Lung microvascular endothelial cell (primary cell): ENCODE measurements at regions not wholly inside any gene's neighbourhood (a gene's known extent, or its start where the extent isn't known, plus 50 kb on each side); places are given as distances from the start of the nearest gene placed in this dataset.

Experiments
- DNase-seq, 2 donors: peaks; one replicate each; pipeline versions ENCODE4 v3.0.0 to v3.0.0-alpha.2; 2010; ENCODE audit warnings: low read depth in 2 of 2

DNA sequence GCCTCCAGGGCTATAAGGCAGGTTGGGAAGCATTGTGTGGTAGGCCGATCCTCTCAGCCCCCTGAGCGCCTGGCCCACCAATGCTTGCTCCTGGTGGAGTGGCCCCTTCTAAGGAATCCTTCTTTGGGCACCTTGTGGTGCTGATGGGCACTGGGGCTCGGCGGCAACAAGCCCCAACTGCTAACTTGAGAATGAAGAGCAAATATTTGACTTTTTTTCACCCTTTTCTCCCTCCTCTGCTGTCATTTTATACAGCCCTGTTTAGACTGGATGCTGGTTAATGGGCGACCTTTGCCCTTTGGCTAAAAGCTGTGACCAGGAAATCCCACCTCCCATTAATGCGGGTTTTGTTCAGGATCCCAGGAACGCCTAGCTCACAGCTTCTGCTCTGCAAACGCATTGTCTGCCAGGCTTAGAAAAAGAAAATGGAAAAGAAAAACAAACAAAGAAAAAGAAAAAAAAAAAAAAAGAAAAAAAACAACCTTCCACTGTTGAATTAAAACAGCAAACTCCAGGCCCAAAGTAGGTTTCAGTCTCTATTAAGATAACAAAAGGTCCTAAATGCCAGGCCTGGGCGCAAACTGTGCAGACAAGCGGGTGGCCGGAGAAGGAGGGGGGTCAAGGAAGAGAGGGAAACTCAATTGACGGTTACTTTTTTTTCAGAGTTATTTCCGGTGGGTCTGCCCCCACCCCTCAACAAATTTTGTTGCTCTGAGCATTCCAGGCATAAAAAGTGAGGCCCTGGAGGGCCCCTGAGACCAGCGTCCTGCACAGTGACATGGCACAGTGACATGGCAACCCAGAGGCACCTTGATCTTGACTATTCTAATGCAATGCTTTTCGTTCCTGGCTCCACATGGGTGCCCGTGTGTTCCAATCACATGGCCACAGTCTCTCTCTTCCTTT, 301.4 kb downstream of the MAF start:
- no peak for DNase-seq

DNA sequence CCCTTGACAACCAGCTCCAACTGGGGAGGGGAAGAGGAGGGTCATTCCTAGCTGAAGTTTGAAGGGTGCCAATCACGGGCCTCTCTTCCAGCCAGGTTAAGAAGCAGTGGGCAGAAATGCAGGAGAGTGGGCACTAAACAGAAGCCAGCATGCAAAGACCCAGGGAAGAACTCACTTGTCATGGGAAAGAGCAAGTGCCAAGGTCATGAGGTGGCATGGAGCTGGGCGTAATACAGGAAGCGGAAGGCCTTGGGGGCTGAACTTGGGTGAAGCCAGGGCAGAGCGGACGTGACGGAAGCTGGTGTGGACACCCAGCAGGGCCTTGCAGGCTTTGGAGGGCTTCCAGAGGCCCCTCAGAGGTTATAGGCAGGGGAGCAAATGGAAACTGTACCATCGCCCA, 302.1 kb downstream of the MAF start:
- no peak for DNase-seq

DNA sequence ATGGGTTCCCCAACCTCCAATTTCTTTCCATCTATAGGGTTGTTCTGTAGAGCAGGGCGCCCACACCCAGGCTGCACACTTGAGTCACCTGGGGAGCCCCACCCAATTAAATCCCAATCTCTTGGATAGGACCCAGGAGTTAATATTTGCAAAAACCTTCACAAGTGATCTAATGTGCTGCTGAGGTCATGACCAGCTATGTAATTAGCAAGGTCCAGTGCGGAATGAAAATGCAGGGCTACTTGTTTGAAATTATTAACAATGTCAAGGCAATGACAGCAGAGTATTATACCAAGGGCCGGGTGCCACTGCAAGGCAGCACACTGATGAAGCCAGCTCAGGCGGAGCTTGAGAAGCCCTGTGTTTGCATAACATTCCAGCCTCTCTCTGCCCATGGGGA, 302.7 kb downstream of the MAF start:
- DNase-seq: no peak

DNA sequence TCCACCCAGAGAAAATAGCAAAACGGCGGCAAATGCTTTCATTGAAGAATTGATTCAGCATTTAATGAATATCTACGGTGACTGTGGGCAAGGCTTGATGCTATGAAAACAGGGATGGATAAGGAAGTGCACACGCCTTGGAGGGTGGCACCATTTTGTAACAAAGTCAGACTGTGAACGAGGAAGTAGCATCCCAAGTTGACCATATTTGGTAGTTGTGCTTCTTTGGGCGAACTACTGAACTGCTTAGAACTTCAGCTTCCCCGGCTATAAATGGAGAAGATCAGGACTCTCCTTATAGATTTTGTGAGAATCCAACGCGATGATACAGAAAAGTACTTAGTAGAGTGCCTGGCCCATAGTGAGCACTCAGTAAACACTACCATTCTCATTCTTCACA, 303.2 kb downstream of the MAF start:
- no peak for DNase-seq

DNA sequence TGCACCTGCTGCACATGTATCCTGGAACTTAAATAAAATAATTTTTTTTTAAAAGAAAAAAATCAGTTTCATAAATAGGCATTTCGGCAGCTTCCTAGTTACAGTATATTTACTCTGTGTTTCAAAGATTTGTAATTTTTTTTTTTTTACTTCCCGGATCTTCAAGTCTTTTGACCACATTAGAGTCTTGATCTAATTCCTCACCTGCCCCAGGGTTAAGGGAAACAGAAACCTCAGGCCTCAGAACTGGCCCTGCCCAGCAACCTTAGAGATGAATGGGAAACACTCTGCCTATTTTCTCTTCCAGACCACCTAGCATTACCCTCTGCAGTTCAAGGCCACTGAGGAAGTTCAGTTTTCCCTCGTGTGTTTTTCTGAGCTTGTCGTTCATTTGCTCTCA, 304.0 kb downstream of the MAF start:
- DNase-seq: no peak

DNA sequence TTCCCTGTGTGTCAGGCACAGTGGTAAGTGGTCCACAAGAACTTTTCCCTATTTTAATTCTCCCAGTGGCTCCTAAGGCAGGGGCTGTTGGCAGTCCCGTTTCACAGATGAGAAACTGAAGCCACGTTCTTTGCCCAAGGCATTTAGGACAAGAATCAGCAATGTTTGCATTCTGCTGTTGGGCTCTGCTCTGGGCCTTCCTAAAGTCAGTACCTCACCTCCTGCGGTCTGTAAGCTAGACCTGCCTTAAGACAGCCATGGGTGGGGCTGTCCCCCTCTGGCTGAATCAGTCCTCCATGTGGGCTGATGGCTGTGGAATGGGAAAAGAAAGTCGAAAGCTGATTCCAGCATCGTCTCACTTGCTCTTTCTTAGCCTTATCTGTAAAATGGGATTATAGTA, 304.8 kb downstream of the MAF start:
- no peak for DNase-seq

DNA sequence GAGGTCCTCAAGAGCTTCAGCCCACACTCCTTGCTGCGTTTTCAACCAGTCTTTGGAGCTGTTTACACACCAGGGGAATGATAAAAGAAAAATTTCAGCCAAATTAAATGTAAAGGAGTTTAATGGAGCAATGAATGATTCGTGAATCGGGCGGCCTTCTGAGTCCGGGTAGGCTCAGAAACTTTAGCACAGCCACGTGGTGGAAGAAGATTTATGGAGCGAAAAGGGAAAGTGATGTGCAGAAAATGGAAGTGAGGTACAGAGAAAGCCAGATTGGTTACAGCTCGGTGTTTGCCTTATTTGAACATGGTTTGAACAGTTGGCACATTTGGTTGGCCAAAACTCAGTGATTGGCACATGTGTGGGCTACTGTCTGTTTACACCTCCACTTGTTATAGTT, 305.4 kb downstream of the MAF start:
- DNase-seq: no peak

DNA sequence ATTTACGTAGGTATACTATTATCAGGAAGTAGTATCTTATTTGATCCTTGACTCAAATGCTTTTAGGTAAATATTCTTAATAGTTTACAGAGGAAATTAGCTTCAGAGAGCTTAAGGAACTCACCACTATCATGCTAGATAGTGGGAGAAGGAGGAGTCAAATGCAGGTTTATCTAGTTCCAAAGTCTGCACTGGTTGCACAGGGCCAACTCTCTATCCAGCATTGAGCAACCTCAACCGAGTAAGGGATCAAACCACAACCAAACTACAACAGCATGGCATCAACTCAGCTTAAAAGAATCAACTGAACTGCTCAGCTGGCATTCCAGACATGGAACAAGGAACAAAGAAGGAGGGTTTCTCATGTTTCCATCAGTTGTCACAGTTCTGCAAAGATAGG, 306.0 kb downstream of the MAF start:
- DNase-seq: no peak

DNA sequence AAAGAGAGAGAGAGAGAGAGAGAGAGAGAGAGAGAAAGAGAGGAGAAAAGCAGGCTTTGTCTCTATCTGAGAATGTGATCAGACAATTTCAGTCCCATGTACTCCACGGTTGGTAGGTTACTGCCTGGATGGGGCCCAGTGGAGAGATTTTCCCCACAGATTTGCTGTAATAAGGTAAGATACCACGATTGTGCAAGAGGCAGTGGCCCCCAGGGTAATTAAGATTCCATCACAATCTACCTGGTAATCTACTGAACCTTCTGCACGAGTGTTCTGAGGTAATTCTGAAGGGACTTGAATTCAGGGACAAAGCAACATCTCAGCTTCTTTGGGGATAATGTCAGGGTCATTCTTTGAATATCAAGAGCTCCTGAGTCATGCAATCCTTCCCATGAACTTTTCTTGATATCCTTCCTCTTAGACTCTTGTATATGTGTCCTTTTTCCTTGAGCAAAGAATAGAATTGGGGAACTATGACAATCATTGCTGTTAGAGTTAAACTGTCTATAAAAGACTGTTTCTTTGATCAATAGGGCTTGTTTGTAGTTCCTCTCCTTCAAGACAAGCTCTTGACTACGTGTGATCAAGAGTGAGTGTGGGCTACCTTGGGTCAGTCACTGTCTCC, 306.6 kb downstream of the MAF start:
- no peak for DNase-seq

DNA sequence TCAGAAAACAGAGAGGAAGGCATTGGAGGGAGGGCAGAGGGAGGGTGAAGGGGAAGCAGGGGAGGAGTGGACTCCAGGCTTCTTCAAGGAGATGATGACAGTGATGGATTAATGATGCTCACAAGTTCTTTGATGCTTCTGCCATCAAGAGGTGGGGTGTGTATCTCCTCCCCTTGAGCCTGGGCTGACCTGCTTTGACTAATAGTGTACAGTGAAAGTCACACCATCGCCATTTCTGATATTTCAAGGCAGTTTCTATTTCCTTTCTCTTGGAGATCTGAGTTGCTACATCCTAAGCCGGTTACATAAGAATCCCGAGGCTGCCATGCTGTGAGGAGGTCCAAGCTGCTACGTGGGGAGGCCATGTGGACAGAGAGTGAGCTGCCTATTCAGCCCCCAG, 312.5 kb downstream of the MAF start:
- no peak for DNase-seq

DNA sequence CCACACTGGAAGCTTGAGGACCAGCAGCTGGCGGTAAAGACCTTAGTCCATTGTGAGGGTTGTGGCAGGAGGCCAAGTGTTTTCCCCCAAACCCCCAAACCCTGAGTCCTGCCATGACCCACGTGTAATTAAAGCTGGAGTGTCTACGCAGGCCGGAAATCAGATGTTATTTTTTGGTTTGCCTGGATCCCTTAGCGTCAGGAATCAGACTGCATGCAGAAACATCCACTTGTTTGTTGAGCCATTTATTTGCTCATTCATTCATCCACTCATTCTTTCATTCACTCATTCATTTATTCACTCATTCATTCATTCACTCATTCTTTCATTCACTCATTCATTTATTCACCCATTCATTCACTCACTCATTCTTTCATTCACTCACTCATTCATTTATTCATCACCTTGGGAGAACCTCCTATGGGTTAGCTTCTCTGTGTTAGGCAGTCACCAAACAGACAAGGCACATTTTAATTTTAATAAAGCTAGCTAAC, 313.1 kb downstream of the MAF start:
- DNase-seq: no peak

DNA sequence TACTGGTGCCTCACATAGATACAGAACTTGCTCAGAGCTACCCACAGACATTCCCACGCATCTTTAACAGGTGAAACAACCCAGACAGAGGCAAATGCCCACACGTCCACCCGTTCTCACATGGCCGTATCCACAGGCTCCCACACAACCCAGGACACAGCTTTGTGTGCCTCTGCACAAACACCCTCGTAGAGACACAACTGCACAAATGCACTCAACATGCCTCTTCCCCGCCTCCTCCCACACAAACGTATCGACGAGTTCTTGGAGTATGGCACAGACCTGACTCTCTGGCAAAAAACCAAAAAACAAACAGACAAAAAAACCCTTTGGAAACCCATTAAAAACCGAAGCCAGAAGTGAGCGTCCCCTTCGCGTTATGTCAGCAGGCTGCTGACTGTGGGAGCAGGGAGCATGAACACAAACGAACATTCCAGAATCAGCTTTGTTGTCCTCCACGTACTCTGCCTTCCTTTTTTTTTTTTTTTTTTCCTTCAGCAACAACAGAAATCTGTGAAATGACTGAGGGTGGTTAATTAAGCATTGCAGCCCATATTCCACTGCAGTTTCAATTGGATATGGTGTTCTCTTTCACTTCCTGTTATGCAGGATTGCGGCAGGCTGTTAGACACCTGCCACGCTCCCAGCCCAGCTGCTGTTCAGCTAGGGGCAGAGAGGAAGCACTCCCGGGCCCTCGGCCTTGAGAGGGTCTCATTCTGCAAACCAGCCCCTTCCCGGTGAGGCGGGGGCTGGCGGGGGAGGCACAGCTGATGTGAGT, 313.7 kb downstream of the MAF start:
- DNase-seq: peak in 1 of 2 donors; percentile 1

DNA sequence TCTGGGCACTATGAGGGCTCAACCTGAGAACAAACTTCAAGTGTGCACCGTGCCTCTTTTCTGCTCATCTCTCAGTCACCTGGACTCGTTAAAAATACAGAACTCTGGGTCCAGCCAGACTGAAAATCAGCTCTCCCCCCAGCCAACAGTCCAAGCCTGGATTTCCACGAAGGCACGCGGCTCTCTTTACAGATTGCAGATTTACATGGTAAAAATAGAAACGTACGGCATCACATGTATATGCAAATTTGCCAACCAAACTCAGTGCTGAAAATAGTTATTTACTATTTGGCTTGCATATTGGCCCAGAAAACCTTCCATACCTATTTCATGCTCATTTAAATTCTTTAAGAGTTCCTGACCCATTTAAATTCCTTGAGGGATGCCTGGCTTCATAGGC, 315.8 kb downstream of the MAF start:
- no peak for DNase-seq

DNA sequence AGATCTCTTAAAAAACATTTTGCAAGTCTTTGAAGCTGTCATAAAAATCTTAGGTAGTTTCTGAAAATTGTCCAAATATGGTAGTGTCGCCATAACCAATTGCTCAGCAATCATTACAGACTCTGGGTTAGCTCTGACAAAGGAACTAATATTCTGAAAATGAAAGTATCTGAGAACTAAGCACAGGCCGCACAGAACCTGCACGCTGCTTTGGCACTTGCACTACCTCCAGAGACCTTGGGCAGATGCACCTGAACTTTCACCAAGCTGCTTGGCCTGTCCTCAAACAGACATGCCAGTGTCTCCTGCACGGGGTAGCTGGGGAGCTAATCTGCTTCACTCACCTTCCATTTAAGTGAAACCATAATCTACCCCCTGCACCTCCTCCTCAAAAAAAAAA, 317.0 kb downstream of the MAF start:
- DNase-seq: no peak

DNA sequence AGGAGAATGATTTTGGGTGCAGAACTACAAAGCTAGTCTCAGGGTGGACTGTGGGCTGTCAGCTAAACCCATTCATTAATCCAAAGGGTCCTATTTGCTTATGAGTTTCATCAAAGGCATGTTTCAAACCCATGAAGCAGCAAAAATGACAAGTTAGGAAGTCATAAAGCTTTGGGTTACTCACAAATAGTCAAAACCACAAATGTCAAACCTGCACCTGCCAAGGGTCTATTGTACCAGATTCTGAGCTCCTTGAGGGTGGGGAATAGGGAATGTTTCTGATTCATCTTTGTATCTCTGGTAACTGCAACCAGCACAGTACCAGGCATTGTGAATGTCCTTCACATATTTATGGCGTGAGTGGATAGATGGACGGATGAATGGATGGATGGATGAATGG, 317.7 kb downstream of the MAF start:
- DNase-seq: no peak

DNA sequence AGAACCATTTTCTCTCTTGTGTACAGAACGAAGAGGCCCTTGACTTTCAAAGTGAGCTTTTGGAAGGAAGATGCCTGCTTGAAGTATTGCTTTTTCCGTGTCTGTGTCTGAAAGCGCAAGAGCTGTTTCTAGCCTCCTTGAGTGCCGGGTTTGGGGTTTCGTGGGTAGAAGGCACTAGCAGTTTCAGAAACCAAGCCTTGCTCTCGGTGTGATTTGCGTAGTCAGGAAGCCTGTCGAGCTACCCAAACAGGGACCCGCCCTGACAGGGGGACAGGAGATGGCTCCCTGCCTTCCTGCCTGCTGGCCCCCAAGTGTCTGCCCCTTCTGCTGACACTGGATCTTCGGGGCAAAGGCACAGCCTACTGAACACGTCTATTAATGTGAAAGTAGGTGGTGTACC, 322.0 kb downstream of the MAF start:
- DNase-seq: no peak

DNA sequence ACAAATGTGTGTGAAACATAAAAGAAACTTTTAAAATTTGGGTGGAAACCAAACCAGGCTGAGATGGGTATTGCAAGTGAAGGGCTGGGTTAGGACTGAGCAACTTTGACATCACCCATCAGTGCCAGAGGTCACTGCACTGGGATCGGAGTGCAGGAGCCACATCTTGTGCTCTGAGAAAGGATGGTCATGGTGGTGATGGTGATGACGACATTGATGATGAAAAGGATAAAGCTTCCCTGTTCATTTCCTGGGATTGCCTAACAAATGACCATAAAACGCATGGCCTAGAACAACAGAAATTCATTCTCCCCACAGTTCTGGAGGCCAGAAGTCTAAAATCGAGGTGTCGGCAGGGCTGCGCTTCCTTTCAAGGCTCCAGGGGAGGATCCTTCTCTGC, 324.0 kb downstream of the MAF start:
- no peak for DNase-seq

DNA sequence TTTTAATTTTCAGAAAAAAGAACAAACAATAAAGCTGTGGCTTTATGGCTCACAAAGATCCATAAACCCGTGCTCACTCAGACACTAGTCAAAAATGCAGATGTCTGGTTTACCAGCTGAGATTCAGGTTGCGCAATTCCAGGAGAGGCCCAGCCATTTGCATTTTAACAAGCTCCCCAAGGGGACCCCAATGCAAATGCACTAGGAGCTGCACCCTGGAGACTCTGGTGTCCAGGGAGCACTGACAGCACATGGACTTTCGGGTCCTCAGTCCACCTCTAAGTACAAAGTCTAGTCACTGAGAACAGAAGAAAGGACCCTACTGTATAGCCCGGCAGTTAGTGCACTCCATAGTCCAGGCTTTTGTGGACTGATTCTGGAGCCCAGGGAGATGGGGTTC, 326.3 kb downstream of the MAF start:
- no peak for DNase-seq

DNA sequence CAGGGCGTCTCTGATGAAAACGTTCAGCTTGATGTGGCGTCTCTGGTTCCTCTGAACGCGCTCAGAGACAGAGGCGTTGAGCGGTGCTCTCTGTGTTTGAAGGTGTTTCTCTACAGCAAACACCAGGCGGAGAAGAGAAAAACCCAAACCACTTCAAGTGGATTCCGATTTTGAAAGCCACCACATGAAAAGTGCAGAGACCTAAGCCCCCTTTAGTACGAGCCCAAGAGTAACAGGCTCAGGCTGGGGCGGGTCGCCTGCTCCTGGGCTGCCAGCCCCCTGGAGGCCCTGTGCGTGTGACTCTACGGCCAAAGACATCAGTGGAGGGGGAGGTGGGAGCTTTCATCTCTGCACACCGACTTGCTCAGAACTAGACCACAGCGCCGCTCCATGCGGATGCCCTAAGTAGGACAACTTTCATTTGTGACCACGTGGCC, 328.4 kb downstream of the MAF start:
- DNase-seq: no peak

DNA sequence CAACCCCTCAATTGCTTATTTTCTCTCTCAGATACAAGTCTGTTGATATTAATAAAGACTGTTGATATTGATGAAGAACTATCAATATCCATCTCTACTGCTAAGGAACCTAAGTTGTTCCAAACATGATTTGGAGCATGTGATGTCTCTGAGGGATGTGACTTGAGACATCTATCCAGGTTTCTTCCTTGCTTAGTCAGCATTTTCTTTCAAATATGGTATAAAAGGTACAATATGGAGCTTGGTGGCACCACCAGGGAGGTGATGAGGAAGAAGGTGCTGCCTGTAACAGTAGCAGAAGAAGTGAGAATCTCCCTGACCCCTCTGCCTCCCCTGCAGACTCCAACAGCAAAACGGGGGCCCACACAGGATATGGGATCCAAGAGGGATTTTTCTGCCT, 329.0 kb downstream of the MAF start:
- no peak for DNase-seq

DNA sequence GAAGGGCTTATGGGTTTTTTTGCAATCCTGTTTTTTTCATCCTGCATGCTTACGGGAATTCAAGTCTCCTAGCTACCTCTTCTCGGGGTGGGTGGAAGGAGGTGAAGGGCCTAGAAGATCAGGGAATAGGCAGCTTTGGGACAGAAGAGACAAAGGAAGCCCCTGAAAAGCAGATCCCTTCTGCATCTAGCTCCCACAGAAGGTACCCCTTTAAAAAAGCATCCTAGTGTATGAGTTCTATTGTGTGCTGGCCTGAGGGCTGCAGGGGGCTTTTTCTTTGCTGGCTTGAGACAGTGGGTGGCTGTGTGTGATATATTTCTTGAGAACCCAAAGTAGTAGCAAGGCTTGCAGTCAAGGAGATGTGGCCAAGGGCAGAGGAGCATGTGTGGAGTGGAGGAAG, 330.5 kb downstream of the MAF start:
- no peak for DNase-seq

DNA sequence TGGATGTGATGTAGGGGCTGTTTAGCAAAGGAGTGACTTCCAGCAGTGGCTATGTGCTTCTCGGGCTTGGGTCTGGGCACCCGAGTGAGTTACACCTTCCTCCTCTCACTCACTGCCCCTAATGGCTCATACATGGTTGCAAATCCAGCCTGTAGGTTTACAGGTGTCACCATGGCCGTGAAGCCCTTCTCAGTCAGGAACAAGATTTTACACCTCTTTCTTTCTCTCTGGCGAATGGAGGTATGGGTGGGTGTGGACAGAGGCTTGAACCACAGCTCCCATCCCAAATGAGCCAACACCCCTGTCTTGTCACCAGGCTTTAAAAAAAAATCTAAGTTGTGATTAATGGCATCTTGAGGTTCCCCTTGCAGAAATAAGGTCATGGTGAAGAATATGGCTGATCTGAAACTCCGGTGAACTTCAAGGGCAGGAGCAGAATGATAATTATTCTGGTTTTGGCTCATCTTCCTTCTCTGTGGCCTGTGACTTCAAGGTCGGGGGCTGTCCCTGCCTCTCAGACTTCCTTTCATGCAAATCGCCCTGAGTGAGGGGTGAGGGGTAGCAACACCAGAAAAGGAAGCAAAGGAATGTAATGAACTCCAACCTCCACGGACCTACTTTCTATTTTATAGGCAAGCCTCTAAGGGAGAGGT, 331.2 kb downstream of the MAF start:
- no peak for DNase-seq
